Smooth muscle cell (in vitro differentiated cells): ENCODE measurements at regions not wholly inside any gene's neighbourhood (a gene's known extent, or its start where the extent isn't known, plus 50 kb on each side); places are given as distances from the start of the nearest gene placed in this dataset.

Source experiments
- DNase-seq: peaks from one replicate; lab custom pipeline; 2025; ENCODE audit not compliant: unreplicated experiment; lab: John Stamatoyannopoulos, UW
- H2AFZ ChIP-seq: fragments of 200-600 bp; sonication (generic); 2 replicates; pipeline ENCODE4 v1.6.0; 2016; ENCODE audit warnings: antibody characterized with exemption, low read depth, mild to moderate bottlenecking
- H3F3A ChIP-seq: fragments of 200-600 bp; sonication (generic); 2 replicates; pipeline ENCODE4 v1.6.0; 2017; ENCODE audit warnings: antibody characterized with exemption, low read depth
- H3K27ac ChIP-seq: fragments of 200-600 bp; sonication (generic); 2 replicates; pipeline ENCODE4 v1.5.1; 2016; ENCODE audit warnings: low read depth, mild to moderate bottlenecking
- H3K27me3 ChIP-seq: fragments of 200-600 bp; sonication (generic); 2 replicates; pipeline ENCODE4 v1.6.1; 2016; ENCODE audit warnings: low read depth, mild to moderate bottlenecking
- H3K36me3 ChIP-seq: fragments of 200-600 bp; sonication (generic); 2 replicates; pipeline ENCODE4 v1.5.1; 2016; ENCODE audit warnings: low read depth
- H3K4me1 ChIP-seq: fragments of 200-600 bp; sonication (generic); 2 replicates; pipeline ENCODE4 v1.5.1; 2016; ENCODE audit warnings: low read depth
- H3K4me2 ChIP-seq: fragments of 200-600 bp; sonication (generic); 2 replicates; pipeline ENCODE4 v1.6.0; 2016; ENCODE audit warnings: mild to moderate bottlenecking
- H3K4me3 ChIP-seq: fragments of 200-600 bp; sonication (generic); 2 replicates; pipeline ENCODE4 v1.5.1; 2016; ENCODE audit warnings: mild to moderate bottlenecking
- H3K79me2 ChIP-seq: fragments of 200-600 bp; sonication (generic); 2 replicates; pipeline ENCODE4 v1.6.0; 2016; ENCODE audit warnings: low read depth, mild to moderate bottlenecking
- H3K9ac ChIP-seq: fragments of 200-600 bp; sonication (generic); 2 replicates; pipeline ENCODE4 v1.6.0; 2016; ENCODE audit warnings: low read depth
- H3K9me3 ChIP-seq: fragments of 200-600 bp; sonication (generic); replicated peaks from 2 replicates; pipeline ENCODE4 v1.5.1; 2016; ENCODE audit warnings: low read depth
- H4K20me1 ChIP-seq: fragments of 200-600 bp; sonication (generic); 2 replicates; pipeline ENCODE4 v1.6.0; 2016; ENCODE audit warnings: low read depth
- WGBS: methylation state at CpG from one replicate; pipeline ENCODE4 v1.1.7; 2016; ENCODE audit warnings: low lambda C conversion rate; 5-methylcytosine and 5-hydroxymethylcytosine counted together
- TF ChIP-seq, protein P1 (sequence below): fragments of 200-600 bp; sonication (generic); IDR thresholded peaks from 2 replicates; pipeline ENCODE4 v1.5.1; 2017; ENCODE audit warnings: borderline replicate concordance, mild to moderate bottlenecking, antibody characterized with exemption; ENCODE audit not compliant: insufficient read depth, poor library complexity, severe bottlenecking

DNA sequence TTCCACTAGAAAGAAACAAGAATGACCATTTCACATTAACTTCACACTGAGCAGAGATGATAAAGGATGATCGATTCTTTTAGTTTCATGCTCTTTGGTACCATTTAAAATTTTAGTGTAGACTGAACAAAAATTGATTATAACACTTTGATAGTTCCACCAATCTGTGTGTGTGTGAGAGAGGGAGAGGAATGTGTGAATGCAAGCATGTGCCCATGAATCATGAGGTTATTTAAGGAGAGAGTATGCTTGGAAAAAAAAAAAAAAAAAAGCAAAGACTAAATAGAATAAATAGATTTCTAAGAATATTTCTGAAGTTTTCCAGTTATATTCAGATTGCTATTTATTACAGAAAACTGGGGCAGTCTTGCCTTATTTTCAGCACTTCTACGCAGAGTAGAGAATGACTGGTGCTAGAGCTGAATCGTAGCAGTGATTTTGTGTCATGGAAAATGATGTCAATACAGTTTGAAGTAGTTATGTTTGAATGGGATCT is 900.8 kb downstream of the SLC4A3 start:
- no peaks in the 10 kb centered on the region for H3F3A ChIP-seq
- H3K9ac ChIP-seq: no peak overlapping the region
- H4K20me1 ChIP-seq: no peaks in the 10 kb centered on the region
- no peaks in the 10 kb centered on the region for H3K36me3 ChIP-seq
- 95% methylated on average over 3 of the region's 3 CpGs for WGBS
- DNase-seq: no peak
- TF ChIP-seq, protein P1, sequence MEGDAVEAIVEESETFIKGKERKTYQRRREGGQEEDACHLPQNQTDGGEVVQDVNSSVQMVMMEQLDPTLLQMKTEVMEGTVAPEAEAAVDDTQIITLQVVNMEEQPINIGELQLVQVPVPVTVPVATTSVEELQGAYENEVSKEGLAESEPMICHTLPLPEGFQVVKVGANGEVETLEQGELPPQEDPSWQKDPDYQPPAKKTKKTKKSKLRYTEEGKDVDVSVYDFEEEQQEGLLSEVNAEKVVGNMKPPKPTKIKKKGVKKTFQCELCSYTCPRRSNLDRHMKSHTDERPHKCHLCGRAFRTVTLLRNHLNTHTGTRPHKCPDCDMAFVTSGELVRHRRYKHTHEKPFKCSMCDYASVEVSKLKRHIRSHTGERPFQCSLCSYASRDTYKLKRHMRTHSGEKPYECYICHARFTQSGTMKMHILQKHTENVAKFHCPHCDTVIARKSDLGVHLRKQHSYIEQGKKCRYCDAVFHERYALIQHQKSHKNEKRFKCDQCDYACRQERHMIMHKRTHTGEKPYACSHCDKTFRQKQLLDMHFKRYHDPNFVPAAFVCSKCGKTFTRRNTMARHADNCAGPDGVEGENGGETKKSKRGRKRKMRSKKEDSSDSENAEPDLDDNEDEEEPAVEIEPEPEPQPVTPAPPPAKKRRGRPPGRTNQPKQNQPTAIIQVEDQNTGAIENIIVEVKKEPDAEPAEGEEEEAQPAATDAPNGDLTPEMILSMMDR: no peak
- no peaks in the 10 kb centered on the region for H3K79me2 ChIP-seq
- H3K27ac ChIP-seq: no peak overlapping the region
- H3K4me1 ChIP-seq: peaks cover 5% of the 10 kb centered on the region
- H3K9me3 ChIP-seq: no peaks in the 10 kb centered on the region
- no peak overlapping the region for H3K4me2 ChIP-seq
- H3K27me3 ChIP-seq: no peaks in the 10 kb centered on the region
- no peak overlapping the region for H2AFZ ChIP-seq
- no peak overlapping the region for H3K4me3 ChIP-seq

GRCh38 chr2:220531216-220531615 is 903.8 kb downstream of the SLC4A3 start:
- Histone ChIP-seq H3K9me3 (no peaks in the 10 kb centered on the region), H3K4me3 (no peak overlapping the region), H3K36me3 (no peaks in the 10 kb centered on the region), H3K79me2 (no peaks in the 10 kb centered on the region), H3K4me2 (no peak overlapping the region), H3F3A (no peaks in the 10 kb centered on the region), H2AFZ (no peak overlapping the region), H3K9ac (no peak overlapping the region), H3K4me1 (peaks cover 6% of the 10 kb centered on the region), H3K27me3 (no peaks in the 10 kb centered on the region), H4K20me1 (no peaks in the 10 kb centered on the region), H3K27ac (no peak overlapping the region)
- WGBS: 96% methylated on average over 1 of the region's 1 CpG
- DNase-seq: no peak
- TF ChIP-seq, protein P1: no peak

DNA sequence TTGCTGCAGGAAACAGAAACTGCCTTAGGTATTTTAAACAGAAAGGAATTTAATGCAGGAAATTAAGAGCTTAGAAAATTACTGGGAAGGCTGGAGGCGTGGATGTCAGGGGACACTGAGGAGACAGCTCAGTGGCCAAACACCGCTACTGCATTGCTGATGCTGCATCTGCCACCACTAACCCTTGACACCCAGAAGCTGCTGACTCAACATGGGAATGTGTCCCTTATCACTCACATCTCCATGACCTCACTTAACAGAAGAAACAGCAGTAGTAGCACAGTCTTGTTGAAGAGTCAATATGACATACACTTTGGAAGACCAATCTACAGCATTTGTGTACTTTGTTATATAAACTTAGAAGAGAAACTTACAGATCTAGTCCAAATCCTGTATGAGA is 906.1 kb downstream of the SLC4A3 start:
- DNase-seq: no peak
- no peak overlapping the region for H3K9ac ChIP-seq

GRCh38 chr2:220539481-220539880 is 912.1 kb downstream of the SLC4A3 start:
- no peaks in the 10 kb centered on the region for H4K20me1 ChIP-seq
- no peaks in the 10 kb centered on the region for H3K27me3 ChIP-seq
- H3K4me3 ChIP-seq: no peak overlapping the region
- H2AFZ ChIP-seq: no peak overlapping the region
- H3K36me3 ChIP-seq: no peaks in the 10 kb centered on the region
- no peak for DNase-seq
- no peak overlapping the region for H3K4me2 ChIP-seq
- no peaks in the 10 kb centered on the region for H3K79me2 ChIP-seq
- H3F3A ChIP-seq: no peaks in the 10 kb centered on the region
- H3K9ac ChIP-seq: no peak overlapping the region
- H3K9me3 ChIP-seq: no peaks in the 10 kb centered on the region
- WGBS: 74% methylated on average over 5 of the region's 5 CpGs
- TF ChIP-seq, protein P1: no peak
- no peak overlapping the region for H3K27ac ChIP-seq
- H3K4me1 ChIP-seq: no peaks in the 10 kb centered on the region

More for the DNA sequence above, 906.1 kb downstream of the SLC4A3 start:
- H2AFZ ChIP-seq: no peak overlapping the region
- no peak overlapping the region for H3K4me2 ChIP-seq
- H3K9me3 ChIP-seq: no peaks in the 10 kb centered on the region
- H3K36me3 ChIP-seq: no peaks in the 10 kb centered on the region
- no peaks in the 10 kb centered on the region for H3F3A ChIP-seq
- H3K4me3 ChIP-seq: no peak overlapping the region
- WGBS: 14% methylated on average over 2 of the region's 2 CpGs
- no peaks in the 10 kb centered on the region for H3K79me2 ChIP-seq
- TF ChIP-seq, protein P1: peak; percentile 33
- H3K27me3 ChIP-seq: no peaks in the 10 kb centered on the region
- no peaks in the 10 kb centered on the region for H4K20me1 ChIP-seq
- H3K27ac ChIP-seq: no peak overlapping the region
- H3K4me1 ChIP-seq: peaks cover 6% of the 10 kb centered on the region
